ENCODE measurements at regions not wholly inside any gene's neighbourhood (a gene's known extent, or its start where the extent isn't known, plus 50 kb on each side); places are given as distances from the start of the nearest gene placed in this dataset.

- H3K4me1 ChIP-seq (ENCODE audit: control insufficient read depth in 1 of 2, low read depth in 2 of 2) = peaks cover 0 to 4% of the 10 kb centered on the region in 2 donors
- ATAC-seq (ENCODE audit: insufficient number of reproducible peaks, low FRiP score, low read depth) = no peak
- no peaks in the 10 kb centered on the region for H3K9me3 ChIP-seq
- no peak overlapping the region for H3K27ac ChIP-seq
- no peaks in the 10 kb centered on the region for H3K27me3 ChIP-seq (replicated peaks; ENCODE audit: insufficient read depth)
- DNase-seq (ENCODE audit: low spot score) = no peak
- no peaks in the 10 kb centered on the region for H3K36me3 ChIP-seq
- H3K4me3 ChIP-seq = no peak overlapping the region
- TF ChIP-seq CTCF (IDR thresholded peaks at IDR 0.05) = no peak
These were observed 74.6 kb downstream of the AASDHPPT start for GRCh38 chr11:106152013-106152412.

GRCh38 chr11:106152824-106153223 is 75.4 kb downstream of the AASDHPPT start:
- ATAC-seq (ENCODE audit: insufficient number of reproducible peaks, low FRiP score, low read depth) (no peak), DNase-seq (ENCODE audit: low spot score) (no peak)
- no peaks in the 10 kb centered on the region for H3K9me3 ChIP-seq
- no peak overlapping the region for H3K4me3 ChIP-seq
- H3K27ac ChIP-seq = no peak overlapping the region
- no peak for TF ChIP-seq CTCF (IDR thresholded peaks at IDR 0.05)
- peaks cover 0 to 4% of the 10 kb centered on the region in 2 donors for H3K4me1 ChIP-seq (ENCODE audit: control insufficient read depth in 1 of 2, low read depth in 2 of 2)
- H3K36me3 ChIP-seq = no peaks in the 10 kb centered on the region
- no peaks in the 10 kb centered on the region for H3K27me3 ChIP-seq (replicated peaks; ENCODE audit: insufficient read depth)

GRCh38 chr11:106156290-106156937 is 79.0 kb downstream of the AASDHPPT start:
- no peak for TF ChIP-seq CTCF (IDR thresholded peaks at IDR 0.05)
- H3K9me3 ChIP-seq = no peaks in the 10 kb centered on the region
- ATAC-seq (ENCODE audit: insufficient number of reproducible peaks, low FRiP score, low read depth) = no peak
- H3K36me3 ChIP-seq = no peaks in the 10 kb centered on the region
- peaks cover 0 to 4% of the 10 kb centered on the region in 2 donors for H3K4me1 ChIP-seq (ENCODE audit: control insufficient read depth in 1 of 2, low read depth in 2 of 2)
- no peak overlapping the region for H3K27ac ChIP-seq
- DNase-seq (ENCODE audit: low spot score) = no peak
- no peak overlapping the region for H3K4me3 ChIP-seq
- H3K27me3 ChIP-seq (replicated peaks; ENCODE audit: insufficient read depth) = no peaks in the 10 kb centered on the region

- H3K4me1 ChIP-seq (ENCODE audit: control insufficient read depth in 1 of 2, low read depth in 2 of 2) = no peaks in the 10 kb centered on the region
- TF ChIP-seq CTCF (IDR thresholded peaks at IDR 0.05) = no peak
These were observed 80.9 kb downstream of the AASDHPPT start for GRCh38 chr11:106158406-106158805.

GRCh38 chr11:106159836-106160235 is 82.4 kb downstream of the AASDHPPT start:
- ATAC-seq (ENCODE audit: insufficient number of reproducible peaks, low FRiP score, low read depth) = no peak
- no peaks in the 10 kb centered on the region for H3K4me1 ChIP-seq (ENCODE audit: control insufficient read depth in 1 of 2, low read depth in 2 of 2)
- no peak for TF ChIP-seq CTCF (IDR thresholded peaks at IDR 0.05)
- H3K36me3 ChIP-seq = no peaks in the 10 kb centered on the region
- no peak overlapping the region for H3K4me3 ChIP-seq
- H3K27ac ChIP-seq = no peak overlapping the region
- H3K27me3 ChIP-seq (replicated peaks; ENCODE audit: insufficient read depth) = no peaks in the 10 kb centered on the region
- no peak for DNase-seq (ENCODE audit: low spot score)
- no peaks in the 10 kb centered on the region for H3K9me3 ChIP-seq

More at GRCh38 chr11:106158406-106158805, 80.9 kb downstream of the AASDHPPT start:
- ATAC-seq (ENCODE audit: insufficient number of reproducible peaks, low FRiP score, low read depth) (no peak), DNase-seq (ENCODE audit: low spot score) (no peak)
- no peaks in the 10 kb centered on the region for H3K36me3 ChIP-seq
- no peaks in the 10 kb centered on the region for H3K27me3 ChIP-seq (replicated peaks; ENCODE audit: insufficient read depth)
- no peaks in the 10 kb centered on the region for H3K9me3 ChIP-seq
- no peak overlapping the region for H3K4me3 ChIP-seq
- no peak overlapping the region for H3K27ac ChIP-seq
